GM19463 (cell line): ENCODE measurements at regions not wholly inside any gene's neighbourhood (a gene's known extent, or its start where the extent isn't known, plus 50 kb on each side); places are given as distances from the start of the nearest gene placed in this dataset.
"Not testable (repeated sequence)": the region's sequence is repeated elsewhere in the genome, so short reads cannot be mapped to it uniquely, and the experiment has no call there.

Source experiments
- ATAC-seq: cut with Tn5 transposase; IDR thresholded peaks from one replicate; pipeline ENCODE4 v1.9.1; 2021; ENCODE audit warnings: mild to moderate bottlenecking, moderate library complexity; ENCODE audit not compliant: unreplicated experiment

DNA sequence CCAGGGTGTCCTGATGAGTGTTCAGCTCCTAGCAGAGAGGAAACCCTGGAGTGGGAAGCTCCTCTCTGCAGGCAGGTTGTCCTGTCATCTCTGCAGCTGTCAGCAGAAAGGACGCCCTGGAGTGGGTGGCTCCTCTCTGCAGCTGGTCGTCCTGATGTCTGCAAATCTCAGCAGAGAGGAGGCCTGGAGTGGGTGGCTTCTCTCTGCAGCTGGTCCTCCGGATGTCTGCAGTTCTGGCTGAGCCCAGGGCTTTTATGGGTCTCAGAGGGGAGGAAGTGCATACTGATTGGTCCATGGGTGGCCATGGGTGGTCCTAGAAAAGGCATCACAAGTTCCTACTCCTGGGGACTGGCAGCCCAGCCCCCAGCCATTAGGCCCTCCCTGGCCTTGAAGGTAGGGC is 102.6 kb upstream of the BNIP2 start:
- ATAC-seq: no peak

DNA sequence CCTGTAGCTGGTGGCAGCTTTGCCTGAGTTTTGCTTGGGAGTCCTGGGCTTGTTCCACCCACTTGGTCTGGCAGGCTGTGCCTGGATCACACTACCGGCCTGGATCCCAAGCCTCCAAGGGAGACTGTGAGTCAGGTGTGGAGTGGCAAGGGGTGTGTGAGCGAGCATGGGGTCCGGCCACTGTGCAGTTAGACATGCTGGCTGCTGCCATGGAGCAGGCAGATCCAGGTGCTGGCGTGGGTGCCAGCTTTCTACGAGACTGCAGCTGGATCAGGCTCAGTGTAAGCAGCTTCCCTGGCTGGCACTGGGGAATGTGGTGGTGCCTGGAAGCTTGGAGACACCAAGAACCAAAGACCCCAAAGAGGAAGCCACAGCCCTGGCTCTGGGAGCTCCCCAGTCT is 102.0 kb upstream of the BNIP2 start:
- no peak for ATAC-seq

DNA sequence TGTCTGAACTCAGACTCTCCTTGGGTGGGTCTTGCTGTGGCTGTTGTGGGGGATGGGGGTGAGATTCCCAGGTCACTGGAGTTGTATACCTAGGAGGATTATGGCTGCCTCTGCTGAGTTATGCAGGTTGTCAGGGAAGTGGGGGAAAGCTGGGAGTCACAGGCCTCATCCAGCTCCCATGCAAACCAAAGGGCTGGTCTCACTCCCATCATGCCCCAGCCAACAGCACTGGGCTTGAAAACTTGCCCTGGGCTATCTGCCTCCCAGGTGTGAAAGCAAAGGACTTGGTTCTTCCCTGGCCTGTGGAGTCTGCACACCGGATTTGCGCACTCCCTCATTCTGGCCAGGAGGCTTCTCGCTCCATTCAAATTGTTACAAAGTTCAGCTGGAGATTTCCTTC is 97.3 kb upstream of the BNIP2 start:
- ATAC-seq: not testable (repeated sequence)

DNA sequence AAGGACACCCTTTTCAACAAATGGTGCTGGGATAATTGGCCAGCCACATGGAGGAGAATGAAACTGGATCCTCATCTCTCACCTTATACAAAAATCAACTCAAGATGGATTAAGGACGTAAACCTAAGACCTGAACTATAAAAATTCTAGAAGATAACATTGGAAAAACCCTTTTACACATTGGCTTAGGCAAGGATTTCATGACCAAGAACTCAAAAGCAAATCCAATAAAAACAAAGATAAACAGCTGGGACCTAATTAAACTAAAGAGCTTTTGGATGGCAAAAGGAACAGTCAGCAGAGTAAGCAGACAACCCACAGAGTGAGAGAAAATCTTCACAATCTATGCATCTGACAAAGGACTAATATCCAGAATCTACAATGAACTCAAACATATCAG is 96.9 kb upstream of the BNIP2 start:
- not testable (repeated sequence) for ATAC-seq

DNA sequence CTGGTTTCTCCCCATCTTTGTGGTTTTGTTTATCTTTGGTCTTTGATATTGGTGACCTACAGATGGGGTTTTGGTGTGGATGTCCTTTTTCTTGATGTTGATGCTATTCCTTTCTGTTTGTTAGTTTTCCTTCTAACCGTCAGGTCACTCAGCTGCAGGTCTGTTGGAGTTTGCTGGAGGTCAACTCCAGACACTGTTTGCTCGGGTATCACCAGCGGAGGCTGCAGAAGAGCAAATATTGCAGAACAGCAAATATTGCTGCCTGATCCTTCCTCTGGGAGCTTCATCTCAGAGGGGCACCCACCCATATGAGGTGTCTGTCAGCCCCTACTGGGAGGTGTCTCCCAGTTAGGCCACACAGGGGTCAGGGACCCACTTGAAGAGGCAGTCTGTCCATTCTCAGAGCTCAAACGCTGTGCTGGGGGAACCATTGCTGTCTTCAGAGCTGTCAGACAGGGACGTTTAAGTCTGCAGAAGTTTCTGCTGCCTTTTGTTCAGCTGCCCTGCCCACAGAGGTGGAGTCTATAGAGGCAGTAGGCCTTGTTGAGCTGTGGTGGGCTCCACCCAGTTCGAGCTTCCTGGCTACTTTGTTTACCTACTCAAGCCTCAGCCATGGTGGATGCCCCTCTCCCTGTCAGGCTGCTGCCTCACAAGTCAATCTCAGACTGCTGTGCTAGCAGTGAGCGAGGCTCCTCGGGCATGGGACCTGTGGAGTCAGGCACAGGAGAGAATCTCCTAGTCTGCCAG is 94.8 kb upstream of the BNIP2 start:
- not testable (repeated sequence) for ATAC-seq

DNA sequence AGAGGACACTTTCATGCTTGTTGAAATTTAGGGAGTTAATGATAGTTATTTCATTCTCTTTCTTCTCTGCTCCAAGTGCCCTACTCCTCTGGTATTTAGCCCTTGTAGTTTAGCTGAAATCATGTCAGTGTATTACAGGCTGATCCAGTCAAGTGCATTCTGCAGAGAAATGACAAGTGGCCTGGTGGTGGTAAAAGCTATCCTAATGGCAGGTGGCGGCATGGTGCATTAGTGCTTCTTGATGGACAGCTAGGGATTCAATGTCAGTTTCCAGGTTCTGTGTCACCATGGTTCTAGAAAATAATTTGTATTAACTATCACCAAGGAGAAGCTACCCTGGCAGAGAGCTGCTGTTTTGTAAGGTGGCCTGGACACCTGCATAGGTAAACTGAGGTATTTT is 90.0 kb upstream of the BNIP2 start:
- no peak for ATAC-seq

DNA sequence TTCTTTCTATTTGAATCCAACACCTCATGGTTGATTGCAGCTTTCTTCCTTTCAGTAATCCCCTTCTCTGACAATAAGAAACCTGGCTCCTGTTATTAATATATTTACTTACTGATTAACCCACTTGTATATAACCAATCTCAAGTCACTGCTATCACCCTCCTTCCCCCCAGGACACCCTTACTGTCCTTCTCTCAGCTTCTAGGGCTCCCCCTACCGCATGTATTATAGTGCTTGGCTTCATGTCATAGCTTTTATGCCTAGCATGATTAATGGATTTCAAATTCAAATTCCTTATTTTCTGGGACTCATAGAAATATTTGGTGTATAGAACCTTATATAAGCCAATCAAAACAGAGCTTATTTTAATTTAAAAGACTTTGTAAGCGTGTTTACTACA is 75.7 kb upstream of the BNIP2 start:
- ATAC-seq: no peak

DNA sequence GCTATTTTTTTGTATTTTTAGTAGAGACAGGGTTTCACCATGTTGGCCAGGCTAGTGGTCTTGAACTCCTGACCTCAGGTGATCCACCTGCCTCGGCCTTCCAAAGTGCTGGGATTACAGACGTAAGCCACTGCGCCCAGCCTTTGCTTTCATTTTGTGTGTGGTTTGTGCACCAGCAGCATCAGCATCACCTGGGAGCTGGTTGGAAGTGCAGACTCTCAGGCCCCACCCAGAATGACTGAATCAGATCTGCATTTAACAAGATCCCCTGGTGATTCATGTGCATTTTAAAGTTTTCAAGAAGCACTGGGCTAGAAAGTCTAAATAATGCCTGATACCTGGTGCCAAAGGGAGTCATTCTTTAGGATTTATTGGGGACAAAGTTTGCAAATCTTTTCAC is 73.4 kb upstream of the BNIP2 start:
- ATAC-seq: no peak

DNA sequence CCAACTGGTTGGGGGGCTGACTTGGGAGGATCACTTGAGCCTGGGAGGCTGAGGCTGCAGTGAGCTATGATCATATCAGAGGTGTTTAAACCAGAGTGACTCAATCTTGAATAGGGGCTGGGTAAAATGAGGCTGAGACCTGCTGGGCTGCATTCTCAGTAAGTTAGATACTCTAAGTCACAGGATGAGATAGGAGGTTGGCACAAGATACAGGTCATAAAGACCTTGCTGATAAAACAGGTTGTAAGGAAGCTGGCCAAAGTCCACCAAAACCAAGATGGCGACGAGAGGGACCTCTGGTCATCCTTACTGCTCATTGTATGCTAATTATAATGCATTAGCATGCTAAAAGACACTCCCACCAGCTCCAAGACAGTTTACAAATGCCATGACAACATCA is 71.1 kb upstream of the BNIP2 start:
- not testable (repeated sequence) for ATAC-seq

DNA sequence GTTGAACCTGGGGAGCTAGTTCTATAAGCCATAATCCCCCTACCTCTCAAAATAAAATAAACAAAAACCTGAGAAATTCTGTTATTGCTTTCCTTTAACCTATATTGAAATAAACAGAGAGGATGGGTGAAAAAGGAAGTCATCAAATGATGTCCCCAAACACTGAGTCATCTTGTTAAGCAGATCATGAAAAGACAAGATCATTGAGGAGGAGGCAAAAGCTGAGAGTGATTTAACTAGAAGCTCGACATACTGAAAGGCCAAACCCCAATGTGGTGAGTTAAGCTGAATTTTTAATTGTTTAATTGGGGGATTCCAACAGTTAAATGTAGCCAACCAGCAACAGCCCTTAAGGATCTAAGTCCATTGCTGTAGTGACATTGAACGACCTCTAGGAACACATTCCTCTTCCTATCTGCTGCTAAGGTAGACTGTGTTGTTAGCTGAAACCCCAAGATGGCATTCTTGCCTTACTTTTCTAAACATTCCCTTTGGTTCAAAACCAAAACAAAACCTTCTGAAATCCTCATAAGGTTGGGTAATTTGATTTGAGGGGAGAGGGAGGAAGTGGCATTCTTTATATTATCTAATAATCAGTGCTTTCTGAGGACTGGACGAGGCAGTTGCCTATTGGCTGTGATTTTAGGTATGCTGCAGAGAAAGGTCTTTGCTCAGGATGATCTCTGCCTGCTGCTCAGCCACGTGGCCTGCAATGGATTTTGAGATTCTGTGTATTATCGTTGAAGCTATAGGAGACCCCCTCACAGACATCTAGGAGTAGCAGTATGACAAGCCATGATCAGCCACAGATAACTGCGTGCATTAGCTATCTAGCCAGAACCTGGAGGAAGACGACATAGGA is 62.7 kb upstream of the BNIP2 start:
- no peak for ATAC-seq

DNA sequence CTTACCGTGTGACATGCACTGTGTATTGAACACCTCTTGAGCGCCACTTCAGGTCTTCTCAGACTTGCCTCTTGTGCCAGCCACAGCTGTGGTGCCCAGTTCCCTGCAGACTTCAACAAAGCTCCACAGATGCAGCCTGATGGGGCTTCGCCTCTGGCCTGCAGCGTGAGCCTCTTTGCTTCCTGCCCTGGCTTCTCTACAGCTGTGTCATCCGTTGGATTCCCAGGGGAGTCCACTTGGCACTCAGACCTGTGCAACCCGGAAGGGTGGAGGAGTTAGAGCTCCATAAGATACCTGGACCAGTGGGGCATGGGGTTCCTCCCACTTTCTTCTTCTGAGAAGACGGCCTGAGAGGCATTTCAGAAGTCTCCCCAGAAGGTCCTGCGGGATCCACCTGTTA is 57.7 kb upstream of the BNIP2 start:
- no peak for ATAC-seq

DNA sequence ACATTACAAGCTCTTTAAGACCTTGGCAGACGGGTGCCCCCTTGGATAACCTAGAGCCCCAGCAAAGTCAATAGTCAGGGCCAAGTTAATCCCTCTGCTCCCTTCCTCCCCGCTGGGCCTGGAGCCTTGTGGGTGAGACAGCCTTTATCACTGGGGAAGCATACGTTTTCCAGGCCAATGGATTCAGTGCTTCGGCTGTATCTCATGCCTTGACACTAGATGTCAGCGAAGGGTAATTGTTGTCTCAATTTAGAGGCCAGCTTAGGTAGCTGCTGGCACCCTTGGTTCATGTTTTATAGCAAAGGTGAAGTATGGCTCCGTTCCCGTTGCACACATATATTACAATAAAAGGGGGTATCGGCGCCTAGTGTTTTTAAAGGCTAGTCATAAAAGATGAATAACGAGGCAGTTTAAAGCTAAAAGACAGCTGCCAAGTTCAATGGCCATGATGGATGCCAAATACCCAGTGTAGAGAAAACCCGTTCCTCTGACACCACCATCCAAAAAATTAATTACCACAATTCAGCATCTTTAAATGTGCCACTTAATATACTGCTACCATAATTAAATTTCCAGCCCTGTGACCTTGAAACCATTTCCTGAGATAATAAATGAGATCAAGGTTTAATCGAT is 52.3 kb upstream of the BNIP2 start:
- no peak for ATAC-seq

DNA sequence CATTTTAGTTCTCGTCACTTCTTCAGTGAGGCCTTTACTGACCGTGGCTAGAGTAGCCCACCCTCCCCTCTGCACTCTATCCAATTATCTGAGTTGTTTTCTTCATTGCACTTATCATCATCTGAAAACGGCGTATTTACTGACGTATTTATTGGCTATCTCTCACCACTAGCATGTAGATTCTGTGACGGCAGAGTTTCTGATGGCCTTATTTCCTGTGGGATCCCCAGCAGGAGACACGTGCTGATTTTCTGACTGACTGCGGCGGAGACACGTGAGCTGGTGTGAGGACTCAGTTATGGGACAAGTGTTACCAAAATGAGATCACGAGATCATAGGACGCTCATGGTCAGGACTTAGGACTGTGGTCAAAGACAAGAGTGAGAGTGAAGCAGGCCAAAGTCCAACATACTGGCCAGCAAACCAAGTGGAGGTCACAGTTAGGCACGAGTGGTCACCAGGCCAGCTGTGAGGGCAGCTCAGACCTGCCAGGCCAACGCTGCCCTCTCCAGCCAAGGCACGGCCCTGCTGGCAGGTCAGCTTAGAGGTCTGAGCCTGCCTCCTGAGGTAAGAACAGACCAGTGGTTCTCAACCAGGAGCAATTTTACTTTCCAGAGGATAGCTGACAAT is 50.6 kb upstream of the BNIP2 start:
- ATAC-seq: no peak
